G401.6 (cell line): ENCODE measurements at regions not wholly inside any gene's neighbourhood (a gene's known extent, or its start where the extent isn't known, plus 50 kb on each side); places are given as distances from the start of the nearest gene placed in this dataset.

ENCODE experiments used
- FAIRE-seq: peaks from 2 replicates; lab custom pipeline; 2012; peaks lifted over from hg19 to GRCh38; lab: Jason Lieb, UNC

GRCh38 chr6:87847830-87848210, 145.8 kb upstream of the AKIRIN2 start:
- no peak for FAIRE-seq

- no peak for FAIRE-seq
Measured at GRCh38 chr6:87847135-87847829, 145.2 kb upstream of the AKIRIN2 start.

GRCh38 chr6:87846434-87846833, 144.4 kb upstream of the AKIRIN2 start:
- FAIRE-seq: no peak

- FAIRE-seq: no peak
Measured at GRCh38 chr6:87840324-87840723, 138.3 kb upstream of the AKIRIN2 start.

- FAIRE-seq: no peak
Measured at GRCh38 chr6:87837876-87838275, 135.8 kb upstream of the AKIRIN2 start.

GRCh38 chr6:87837444-87837843, 135.4 kb upstream of the AKIRIN2 start:
- FAIRE-seq: no peak

GRCh38 chr6:87832025-87832825, 130.2 kb upstream of the AKIRIN2 start:
- FAIRE-seq: peak; percentile 73

GRCh38 chr6:87830907-87831306, 128.9 kb upstream of the AKIRIN2 start:
- FAIRE-seq: no peak

- no peak for FAIRE-seq
Measured at GRCh38 chr6:87829622-87830121, 127.6 kb upstream of the AKIRIN2 start.

GRCh38 chr6:87828044-87828443, 126.0 kb upstream of the AKIRIN2 start:
- FAIRE-seq: no peak

- FAIRE-seq: no peak
Measured at GRCh38 chr6:87827346-87827745, 125.3 kb upstream of the AKIRIN2 start.

- FAIRE-seq: no peak
Measured at GRCh38 chr6:87826424-87826823, 124.4 kb upstream of the AKIRIN2 start.

- no peak for FAIRE-seq
Measured at GRCh38 chr6:87825821-87826221, 123.8 kb upstream of the AKIRIN2 start.

- no peak for FAIRE-seq
Measured at GRCh38 chr6:87824958-87825491, 123.0 kb upstream of the AKIRIN2 start.

- FAIRE-seq: no peak
Measured at GRCh38 chr6:87822011-87822410, 120.0 kb upstream of the AKIRIN2 start.

GRCh38 chr6:87820343-87820984, 118.4 kb upstream of the AKIRIN2 start:
- no peak for FAIRE-seq

GRCh38 chr6:87817183-87817582, 115.2 kb upstream of the AKIRIN2 start:
- no peak for FAIRE-seq

GRCh38 chr6:87815449-87815848, 113.4 kb upstream of the AKIRIN2 start:
- FAIRE-seq: no peak

- FAIRE-seq: no peak
Measured at GRCh38 chr6:87808005-87808757, 106.1 kb upstream of the AKIRIN2 start.

GRCh38 chr6:87807475-87807874, 105.4 kb upstream of the AKIRIN2 start:
- FAIRE-seq: no peak

GRCh38 chr6:87806635-87807034, 104.6 kb upstream of the AKIRIN2 start:
- no peak for FAIRE-seq

GRCh38 chr6:87806099-87806498, 104.1 kb upstream of the AKIRIN2 start:
- FAIRE-seq: no peak
